ENCODE measurements at regions not wholly inside any gene's neighbourhood (a gene's known extent, or its start where the extent isn't known, plus 50 kb on each side); places are given as distances from the start of the nearest gene placed in this dataset.

DNA sequence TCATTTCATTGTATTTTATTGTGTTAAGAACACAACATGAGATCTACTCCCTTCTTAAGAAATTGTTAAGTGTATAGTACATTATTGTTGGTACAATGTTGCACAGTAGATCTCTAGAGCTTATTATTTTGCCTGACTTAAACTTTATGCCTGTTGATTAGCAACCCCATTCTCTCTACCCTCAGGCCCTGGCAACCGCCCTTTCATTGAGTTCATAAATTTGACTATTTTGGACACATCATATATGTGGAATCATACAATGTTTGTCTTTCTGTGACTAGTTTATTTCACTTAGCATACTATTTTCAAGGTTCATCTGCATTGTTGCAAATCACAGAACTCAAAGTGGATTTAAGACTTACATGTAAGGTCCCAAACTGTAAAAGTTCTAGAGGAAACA, 222.1 kb downstream of the IL15 start:
- Histone ChIP-seq H3K4me3 (no peak overlapping the region), H3K36me3 (ENCODE audit: control insufficient read depth, insufficient read depth, low read length) (no peaks in the 10 kb centered on the region), H4K20me1 (replicated peaks; ENCODE audit: control insufficient read depth, insufficient read depth, low read length) (no peaks in the 10 kb centered on the region), H3K79me2 (ENCODE audit: control insufficient read depth, insufficient read depth, low read length) (no peaks in the 10 kb centered on the region), H3K9ac (ENCODE audit: insufficient read depth in 1 of 2, low read depth in 2 of 2, low read length in 2 of 2) (no peak overlapping the region), H2AFZ (ENCODE audit: low read depth, low read length) (no peak overlapping the region), H3K4me1 (replicated peaks in 1 of 2; ENCODE audit: control insufficient read depth in 2 of 2, insufficient read depth in 2 of 2, low read length in 2 of 2) (no peaks in the 10 kb centered on the region), H3K4me2 (ENCODE audit: insufficient read depth, low read length) (no peak overlapping the region), H3K27me3 (ENCODE audit: control insufficient read depth in 2 of 2, insufficient read depth in 2 of 2, low read length in 2 of 2) (no peaks in the 10 kb centered on the region), H3K9me1 (ENCODE audit: control insufficient read depth, insufficient read depth, low read length) (no peaks in the 10 kb centered on the region), H3K9me3 (replicated peaks; ENCODE audit: control insufficient read depth, insufficient read depth, low read depth, low read length) (no peaks in the 10 kb centered on the region), H3K27ac (ENCODE audit: extremely low read depth, low read depth, low read length) (no peak overlapping the region)
- WGBS (ENCODE audit: insufficient coverage, low coverage, missing lambda C conversion rate), result 0% methylated on average over 1 of the region's 1 CpG
- POLR2A ChIA-PET, result no interaction called here
- FAIRE-seq (no peak), ATAC-seq (no peak), DNase-seq (ENCODE audit: extremely low read depth in 1 of 4, low spot score in 3 of 4) (no peak)
- in situ Hi-C loops (cut with MboI), result no loop called here
- BruUV-seq (replicated peaks), result no TSS peak
- intact Hi-C loops (cut with micrococcal nuclease), result no loop called here
- CTCF ChIA-PET (ENCODE audit: low intra/inter-chr PET ratio), result no interaction called here
- TF ChIP-seq ZNF274 (IDR thresholded peaks at IDR 0.05; ENCODE audit: borderline replicate concordance, low read depth, low read length) (no peak), U2AF2 (optimal IDR thresholded peaks at IDR 0.05; ENCODE audit: low read depth, low read length) (no peak), ZNF175 (CRISPR knock-in tag; IDR thresholded peaks at IDR 0.05; ENCODE audit: low read depth) (no peak), TAL1 (IDR thresholded peaks at IDR 0.05) (no peak), STAG1 (CRISPR knock-in tag; IDR thresholded peaks at IDR 0.05; ENCODE audit: borderline replicate concordance) (no peak), MEF2D (tag; conservative IDR thresholded peaks at IDR 0.05; ENCODE audit: low read depth) (no peak), GATAD2A (IDR thresholded peaks at IDR 0.05) (no peak), AFF1 (IDR thresholded peaks at IDR 0.05; ENCODE audit: low read depth in 1 of 2, partially characterized antibody in 2 of 2) (no peak), GABPA (tag; conservative IDR thresholded peaks at IDR 0.05; ENCODE audit: low read depth) (no peak), NR1H2 (CRISPR knock-in tag; IDR thresholded peaks at IDR 0.05) (no peak), MYBL2 (IDR thresholded peaks at IDR 0.05; ENCODE audit: low read depth) (no peak), MYBL2 (CRISPR knock-in tag; IDR thresholded peaks at IDR 0.05; ENCODE audit: borderline replicate concordance) (no peak), PCBP1 (IDR thresholded peaks at IDR 0.05; ENCODE audit: low read depth, low read length, poor library complexity, severe bottlenecking) (no peak), ETV6 (IDR thresholded peaks at IDR 0.05; ENCODE audit: borderline replicate concordance in 1 of 2, low read depth in 2 of 2, low read length in 1 of 2) (no peak), ETV6 (CRISPR knock-in tag; IDR thresholded peaks at IDR 0.05; ENCODE audit: borderline replicate concordance) (no peak), ARID2 (IDR thresholded peaks at IDR 0.05) (no peak), ZNF551 (CRISPR knock-in tag; IDR thresholded peaks at IDR 0.05) (no peak)
- TF ChIP-seq, protein P1, sequence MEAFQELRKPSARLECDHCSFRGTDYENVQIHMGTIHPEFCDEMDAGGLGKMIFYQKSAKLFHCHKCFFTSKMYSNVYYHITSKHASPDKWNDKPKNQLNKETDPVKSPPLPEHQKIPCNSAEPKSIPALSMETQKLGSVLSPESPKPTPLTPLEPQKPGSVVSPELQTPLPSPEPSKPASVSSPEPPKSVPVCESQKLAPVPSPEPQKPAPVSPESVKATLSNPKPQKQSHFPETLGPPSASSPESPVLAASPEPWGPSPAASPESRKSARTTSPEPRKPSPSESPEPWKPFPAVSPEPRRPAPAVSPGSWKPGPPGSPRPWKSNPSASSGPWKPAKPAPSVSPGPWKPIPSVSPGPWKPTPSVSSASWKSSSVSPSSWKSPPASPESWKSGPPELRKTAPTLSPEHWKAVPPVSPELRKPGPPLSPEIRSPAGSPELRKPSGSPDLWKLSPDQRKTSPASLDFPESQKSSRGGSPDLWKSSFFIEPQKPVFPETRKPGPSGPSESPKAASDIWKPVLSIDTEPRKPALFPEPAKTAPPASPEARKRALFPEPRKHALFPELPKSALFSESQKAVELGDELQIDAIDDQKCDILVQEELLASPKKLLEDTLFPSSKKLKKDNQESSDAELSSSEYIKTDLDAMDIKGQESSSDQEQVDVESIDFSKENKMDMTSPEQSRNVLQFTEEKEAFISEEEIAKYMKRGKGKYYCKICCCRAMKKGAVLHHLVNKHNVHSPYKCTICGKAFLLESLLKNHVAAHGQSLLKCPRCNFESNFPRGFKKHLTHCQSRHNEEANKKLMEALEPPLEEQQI (IDR thresholded peaks at IDR 0.05), result no peak

Measured in K562 (cell line).